ENCODE measurements at regions not wholly inside any gene's neighbourhood (a gene's known extent, or its start where the extent isn't known, plus 50 kb on each side); places are given as distances from the start of the nearest gene placed in this dataset.

DNA sequence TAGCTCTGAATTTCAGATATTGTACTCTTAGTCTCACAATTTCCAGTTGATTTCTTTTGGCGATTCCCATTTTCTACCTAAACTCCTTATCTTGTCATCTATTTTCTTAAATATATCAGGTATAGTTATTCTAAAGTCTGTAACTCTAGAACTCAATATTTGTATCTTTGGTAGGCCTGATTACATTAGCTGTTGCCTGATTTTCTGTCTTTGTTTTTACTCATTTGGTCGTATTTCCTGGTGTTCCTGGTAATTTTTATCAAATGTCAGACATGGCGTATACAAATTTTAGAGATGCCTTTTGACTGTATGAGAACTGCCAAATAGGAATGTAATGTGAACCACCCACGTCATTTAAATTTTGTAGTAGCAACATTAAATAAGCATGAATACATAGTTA is 266.7 kb downstream of the ZNF536 start:
- H3K36me3 ChIP-seq (ENCODE audit: insufficient read depth, low read length) = no peaks in the 10 kb centered on the region

DNA sequence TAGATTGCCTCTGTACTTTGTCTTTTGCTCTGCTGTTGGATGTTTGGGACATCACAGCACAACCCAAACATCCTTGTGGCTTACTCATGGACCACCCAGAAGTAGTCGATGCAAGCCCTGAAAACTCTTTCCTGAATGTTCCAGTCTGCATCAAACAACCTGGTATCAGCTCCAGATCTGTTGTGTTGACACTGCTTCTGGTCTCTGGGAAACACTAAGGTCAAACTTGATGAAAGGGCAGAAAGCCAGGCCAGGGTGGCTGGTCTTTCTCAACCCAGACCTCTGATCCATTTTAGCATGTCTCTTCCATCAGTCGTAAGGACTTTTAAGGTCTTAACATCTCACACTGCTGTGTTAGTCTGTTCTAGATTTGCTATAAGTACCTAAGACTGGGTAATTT is 265.7 kb downstream of the ZNF536 start:
- TF ChIP-seq, protein P1, sequence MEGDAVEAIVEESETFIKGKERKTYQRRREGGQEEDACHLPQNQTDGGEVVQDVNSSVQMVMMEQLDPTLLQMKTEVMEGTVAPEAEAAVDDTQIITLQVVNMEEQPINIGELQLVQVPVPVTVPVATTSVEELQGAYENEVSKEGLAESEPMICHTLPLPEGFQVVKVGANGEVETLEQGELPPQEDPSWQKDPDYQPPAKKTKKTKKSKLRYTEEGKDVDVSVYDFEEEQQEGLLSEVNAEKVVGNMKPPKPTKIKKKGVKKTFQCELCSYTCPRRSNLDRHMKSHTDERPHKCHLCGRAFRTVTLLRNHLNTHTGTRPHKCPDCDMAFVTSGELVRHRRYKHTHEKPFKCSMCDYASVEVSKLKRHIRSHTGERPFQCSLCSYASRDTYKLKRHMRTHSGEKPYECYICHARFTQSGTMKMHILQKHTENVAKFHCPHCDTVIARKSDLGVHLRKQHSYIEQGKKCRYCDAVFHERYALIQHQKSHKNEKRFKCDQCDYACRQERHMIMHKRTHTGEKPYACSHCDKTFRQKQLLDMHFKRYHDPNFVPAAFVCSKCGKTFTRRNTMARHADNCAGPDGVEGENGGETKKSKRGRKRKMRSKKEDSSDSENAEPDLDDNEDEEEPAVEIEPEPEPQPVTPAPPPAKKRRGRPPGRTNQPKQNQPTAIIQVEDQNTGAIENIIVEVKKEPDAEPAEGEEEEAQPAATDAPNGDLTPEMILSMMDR (IDR thresholded peaks at IDR 0.05; ENCODE audit: extremely low read depth, low read depth, low read length) = no peak
- Histone ChIP-seq H3K4me3 (ENCODE audit: insufficient read depth, low read length) (no peak overlapping the region), H3K79me2 (ENCODE audit: insufficient read depth, low read length) (no peaks in the 10 kb centered on the region), H3K27me3 (ENCODE audit: insufficient read depth, low read length) (no peaks in the 10 kb centered on the region), H3K4me1 (ENCODE audit: insufficient read depth, low read length) (no peaks in the 10 kb centered on the region), H2AFZ (ENCODE audit: low read length) (no peak overlapping the region), H3K27ac (ENCODE audit: low read depth, low read length) (no peak overlapping the region), H3K4me2 (ENCODE audit: insufficient read depth, low read length) (no peak overlapping the region), H4K20me1 (ENCODE audit: insufficient read depth, low read length) (no peaks in the 10 kb centered on the region), H3K9me3 (ENCODE audit: low read depth, low read length) (no peaks in the 10 kb centered on the region), H3K36me3 (ENCODE audit: insufficient read depth, low read length) (no peaks in the 10 kb centered on the region)
- DNase-seq (ENCODE audit: insufficient read length, low spot score, missing footprints) = no peak

More for the DNA sequence above, 266.7 kb downstream of the ZNF536 start:
- no peak overlapping the region for H3K4me3 ChIP-seq (ENCODE audit: insufficient read depth, low read length)
- no peak overlapping the region for H3K4me2 ChIP-seq (ENCODE audit: insufficient read depth, low read length)
- H3K9me3 ChIP-seq (ENCODE audit: low read depth, low read length) = no peaks in the 10 kb centered on the region
- H3K79me2 ChIP-seq (ENCODE audit: insufficient read depth, low read length) = no peaks in the 10 kb centered on the region
- no peaks in the 10 kb centered on the region for H3K4me1 ChIP-seq (ENCODE audit: insufficient read depth, low read length)
- no peaks in the 10 kb centered on the region for H4K20me1 ChIP-seq (ENCODE audit: insufficient read depth, low read length)
- no peaks in the 10 kb centered on the region for H3K27me3 ChIP-seq (ENCODE audit: insufficient read depth, low read length)
- H2AFZ ChIP-seq (ENCODE audit: low read length) = no peak overlapping the region
- no peak for DNase-seq (ENCODE audit: insufficient read length, low spot score, missing footprints)
- H3K27ac ChIP-seq (ENCODE audit: low read depth, low read length) = no peak overlapping the region
- TF ChIP-seq, protein P1 (IDR thresholded peaks at IDR 0.05; ENCODE audit: extremely low read depth, low read depth, low read length) = no peak

DNA sequence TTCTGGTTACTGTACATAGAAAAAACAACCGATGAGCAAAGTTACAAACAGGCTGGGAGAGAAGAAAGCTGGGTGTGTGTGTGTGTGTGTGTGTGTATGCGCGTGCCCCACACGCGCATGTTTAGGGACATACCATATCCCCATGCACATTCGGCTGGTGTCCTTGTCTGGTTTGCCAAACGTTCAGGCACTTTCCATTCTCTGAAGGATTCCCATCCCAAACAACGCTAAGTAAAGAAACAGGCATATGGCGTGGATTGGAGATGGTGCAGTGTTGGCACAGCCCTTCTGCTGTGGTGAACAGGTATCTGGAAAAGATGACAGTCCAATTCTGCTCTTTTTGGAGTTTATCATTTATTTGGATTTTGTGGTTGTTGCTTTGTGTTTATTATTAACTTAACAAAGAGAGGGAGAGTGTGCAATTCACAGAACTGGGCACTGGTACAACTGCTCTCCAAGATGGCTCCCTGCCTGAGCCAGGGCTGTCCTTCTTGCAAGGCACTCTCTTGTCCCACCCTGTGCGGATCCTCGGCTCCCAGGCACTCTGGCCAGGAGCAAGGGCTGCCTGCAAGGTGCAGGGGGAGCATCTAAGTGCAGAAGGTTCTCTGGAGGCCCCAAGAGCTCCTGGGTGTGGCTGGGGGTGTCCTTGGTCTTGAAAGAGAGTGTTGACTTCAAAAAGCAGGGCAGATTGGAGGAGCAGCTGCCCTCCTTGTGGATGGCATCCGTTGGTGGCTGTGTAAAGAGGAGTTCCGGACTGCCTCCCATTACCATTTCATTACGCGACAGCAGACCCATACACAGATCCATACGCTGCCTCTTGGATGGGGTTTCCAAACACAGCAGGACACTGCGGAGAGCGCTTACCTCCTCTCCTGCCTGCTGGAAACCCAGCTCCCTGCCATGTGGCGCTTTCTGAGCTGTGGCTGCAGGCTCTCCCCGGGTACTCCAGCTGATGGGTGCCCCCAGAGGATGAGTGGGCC is 263.1 kb downstream of the ZNF536 start:
- H3K79me2 ChIP-seq (ENCODE audit: insufficient read depth, low read length) = no peaks in the 10 kb centered on the region
- no peaks in the 10 kb centered on the region for H3K9me3 ChIP-seq (ENCODE audit: low read depth, low read length)
- no peak overlapping the region for H3K4me3 ChIP-seq (ENCODE audit: insufficient read depth, low read length)
- no peaks in the 10 kb centered on the region for H3K4me1 ChIP-seq (ENCODE audit: insufficient read depth, low read length)
- TF ChIP-seq, protein P1 (IDR thresholded peaks at IDR 0.05; ENCODE audit: extremely low read depth, low read depth, low read length) = no peak
- H3K36me3 ChIP-seq (ENCODE audit: insufficient read depth, low read length) = no peaks in the 10 kb centered on the region
- H4K20me1 ChIP-seq (ENCODE audit: insufficient read depth, low read length) = no peaks in the 10 kb centered on the region
- H3K4me2 ChIP-seq (ENCODE audit: insufficient read depth, low read length) = no peak overlapping the region
- no peak overlapping the region for H2AFZ ChIP-seq (ENCODE audit: low read length)
- no peaks in the 10 kb centered on the region for H3K27me3 ChIP-seq (ENCODE audit: insufficient read depth, low read length)
- no peak for DNase-seq (ENCODE audit: insufficient read length, low spot score, missing footprints)
- no peak overlapping the region for H3K27ac ChIP-seq (ENCODE audit: low read depth, low read length)

DNA sequence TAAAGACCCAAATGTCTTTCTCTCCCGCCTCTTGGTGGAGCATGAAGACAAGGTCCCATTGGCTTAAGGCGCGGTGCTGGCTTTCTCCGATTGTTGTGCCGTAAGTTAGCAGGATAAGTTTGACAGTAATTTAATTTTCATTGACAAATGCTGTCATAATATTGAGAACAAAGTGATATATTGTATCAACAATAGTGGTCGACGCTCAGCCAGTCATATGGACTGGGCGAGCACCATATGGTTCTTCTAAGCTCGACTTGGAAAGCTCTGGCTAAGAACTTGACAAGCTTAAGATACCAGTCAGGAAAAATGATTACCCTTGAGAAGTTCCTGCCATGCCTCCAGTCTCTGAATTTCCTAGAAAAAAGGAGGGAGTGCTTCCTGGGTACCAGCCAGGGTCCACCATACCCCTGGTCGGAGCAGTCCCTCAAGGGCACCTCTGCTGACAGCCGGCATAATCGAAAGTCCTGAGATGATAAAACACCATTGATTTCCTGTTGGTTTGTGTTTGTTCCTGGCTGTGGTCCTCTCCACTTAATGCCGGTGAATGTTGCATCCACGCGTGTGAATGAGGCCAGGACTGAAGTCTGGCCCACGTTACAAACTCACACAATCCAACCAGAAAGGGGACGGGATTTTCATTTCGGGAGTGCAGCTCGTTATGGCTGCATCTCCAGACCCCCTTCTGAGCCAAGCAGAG is 262.1 kb downstream of the ZNF536 start:
- Histone ChIP-seq H3K4me2 (ENCODE audit: insufficient read depth, low read length) (no peak overlapping the region), H3K27ac (ENCODE audit: low read depth, low read length) (no peak overlapping the region)

More for the DNA sequence above, 262.1 kb downstream of the ZNF536 start:
- Histone ChIP-seq H3K9me3 (ENCODE audit: low read depth, low read length) (no peaks in the 10 kb centered on the region), H4K20me1 (ENCODE audit: insufficient read depth, low read length) (no peaks in the 10 kb centered on the region), H3K79me2 (ENCODE audit: insufficient read depth, low read length) (no peaks in the 10 kb centered on the region), H2AFZ (ENCODE audit: low read length) (no peak overlapping the region), H3K36me3 (ENCODE audit: insufficient read depth, low read length) (no peaks in the 10 kb centered on the region), H3K4me1 (ENCODE audit: insufficient read depth, low read length) (no peaks in the 10 kb centered on the region), H3K27me3 (ENCODE audit: insufficient read depth, low read length) (no peaks in the 10 kb centered on the region), H3K4me3 (ENCODE audit: insufficient read depth, low read length) (no peak overlapping the region)
- TF ChIP-seq, protein P1 (IDR thresholded peaks at IDR 0.05; ENCODE audit: extremely low read depth, low read depth, low read length) = no peak
- no peak for DNase-seq (ENCODE audit: insufficient read length, low spot score, missing footprints)
